MM.1S (cell line): ENCODE measurements at regions not wholly inside any gene's neighbourhood (a gene's known extent, or its start where the extent isn't known, plus 50 kb on each side); places are given as distances from the start of the nearest gene placed in this dataset.

Experiments
- DNase-seq: peaks from one replicate; pipeline ENCODE4 v3.0.0-alpha.2; 2015
- H2AFZ ChIP-seq: fragments of 300-600 bp; sonication (generic); 2 replicates; pipeline ENCODE4 v1.6.0; 2016; ENCODE audit warnings: antibody characterized with exemption, low read length
- H3F3A ChIP-seq: fragments of 300-600 bp; sonication (generic); 2 replicates; pipeline ENCODE4 v1.6.1; 2016; ENCODE audit warnings: mild to moderate bottlenecking, antibody characterized with exemption, low read length, moderate library complexity, mixed read lengths; ENCODE audit not compliant: insufficient read depth
- H3K27ac ChIP-seq: fragments of 300-600 bp; sonication (generic); 2 replicates; pipeline ENCODE4 v1.5.1; 2016; ENCODE audit warnings: mild to moderate bottlenecking, low read length
- H3K27me3 ChIP-seq: fragments of 300-600 bp; sonication (generic); replicated peaks from 2 replicates; pipeline ENCODE4 v1.6.0; 2016; ENCODE audit warnings: low read length; ENCODE audit not compliant: insufficient read depth
- H3K36me3 ChIP-seq: fragments of 300-600 bp; sonication (generic); replicated peaks from 2 replicates; pipeline ENCODE4 v1.6.1; 2016; ENCODE audit warnings: mild to moderate bottlenecking, low read length, mixed read lengths; ENCODE audit not compliant: insufficient read depth
- H3K4me1 ChIP-seq: fragments of 300-600 bp; sonication (generic); 2 replicates; pipeline ENCODE4 v1.6.1; 2016; ENCODE audit warnings: low read length, mixed read lengths
- H3K4me2 ChIP-seq: fragments of 300-600 bp; sonication (generic); 2 replicates; pipeline ENCODE4 v1.6.0; 2016; ENCODE audit warnings: low read depth, low read length
- H3K4me3 ChIP-seq: fragments of 300-600 bp; sonication (generic); 2 replicates; pipeline ENCODE4 v1.5.1; 2016; ENCODE audit warnings: low read length, mixed read lengths
- H3K79me2 ChIP-seq: fragments of 300-600 bp; sonication (generic); 2 replicates; pipeline ENCODE4 v1.6.1; 2016; ENCODE audit warnings: mixed run types, low read length, mixed read lengths
- H3K9ac ChIP-seq: fragments of 300-600 bp; sonication (generic); 2 replicates; pipeline ENCODE4 v1.6.1; 2016; ENCODE audit warnings: low read length, mixed read lengths
- H3K9me2 ChIP-seq: fragments of 300-600 bp; sonication (generic); replicated peaks from 2 replicates; pipeline ENCODE4 v1.6.1; 2016; ENCODE audit warnings: mild to moderate bottlenecking, low read length, mixed read lengths; ENCODE audit not compliant: insufficient read depth
- H3K9me3 ChIP-seq: fragments of 300-600 bp; sonication (generic); replicated peaks from 2 replicates; pipeline ENCODE4 v1.6.1; 2016; ENCODE audit warnings: mild to moderate bottlenecking, low read length, mixed read lengths; ENCODE audit not compliant: insufficient read depth
- H4K20me1 ChIP-seq: fragments of 300-600 bp; sonication (generic); 2 replicates; pipeline ENCODE4 v1.6.1; 2016; ENCODE audit warnings: mild to moderate bottlenecking, low read length, moderate library complexity, mixed read lengths; ENCODE audit not compliant: insufficient read depth
- EZH2 ChIP-seq: fragments of 300-600 bp; sonication (generic); optimal IDR thresholded peaks from 2 replicates; pipeline ENCODE3; 2017; ENCODE audit warnings: low read depth, mild to moderate bottlenecking, antibody characterized with exemption, low read length, mixed read lengths
- EZH2phosphoT487 ChIP-seq: fragments of 300-600 bp; sonication (generic); IDR thresholded peaks from 2 replicates; pipeline ENCODE4 v1.6.1; 2018; ENCODE audit warnings: antibody characterized with exemption, low read length
- TF ChIP-seq, protein P1 (sequence below): fragments of 300-600 bp; sonication (generic); IDR thresholded peaks from 2 replicates; pipeline ENCODE4 v1.5.1; 2016; ENCODE audit warnings: antibody characterized with exemption, low read length, mixed read lengths

DNA sequence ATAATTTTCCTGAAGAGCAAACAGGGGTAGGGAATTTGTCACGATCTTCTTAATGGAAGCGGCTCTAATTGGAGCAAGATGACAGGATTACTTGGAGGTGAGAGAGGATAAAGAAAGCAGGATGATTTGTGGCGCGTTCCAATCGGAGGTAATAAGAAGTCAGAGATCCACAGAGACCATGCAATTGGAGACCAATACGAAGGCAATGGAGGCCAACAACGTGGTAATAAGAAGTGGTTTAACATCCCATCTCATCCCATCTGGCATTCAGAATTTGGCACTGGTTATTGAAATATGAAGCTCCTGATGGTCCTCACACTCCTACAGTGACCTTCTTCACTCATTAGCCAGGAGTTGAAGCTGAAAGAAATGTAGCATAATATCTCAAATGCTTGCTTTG lies 130.6 kb downstream of the DLEU7 start:
- Histone ChIP-seq H2AFZ (no peak overlapping the region), H3K79me2 (no peaks in the 10 kb centered on the region), H3K36me3 (no peaks in the 10 kb centered on the region), H3K27me3 (no peaks in the 10 kb centered on the region), H3K4me1 (0 out of 2 replicates have a peak, but pooled peaks cover 3% of the 10 kb centered on the region), H3K4me2 (no peak overlapping the region), H3K9me3 (no peaks in the 10 kb centered on the region), H3K9me2 (no peaks in the 10 kb centered on the region), H3K27ac (no peak overlapping the region), H4K20me1 (no peaks in the 10 kb centered on the region), H3K9ac (no peak overlapping the region), H3K4me3 (no peak overlapping the region), H3F3A (no peaks in the 10 kb centered on the region)
- no peak for TF ChIP-seq EZH2phosphoT487
- TF ChIP-seq, protein P1, sequence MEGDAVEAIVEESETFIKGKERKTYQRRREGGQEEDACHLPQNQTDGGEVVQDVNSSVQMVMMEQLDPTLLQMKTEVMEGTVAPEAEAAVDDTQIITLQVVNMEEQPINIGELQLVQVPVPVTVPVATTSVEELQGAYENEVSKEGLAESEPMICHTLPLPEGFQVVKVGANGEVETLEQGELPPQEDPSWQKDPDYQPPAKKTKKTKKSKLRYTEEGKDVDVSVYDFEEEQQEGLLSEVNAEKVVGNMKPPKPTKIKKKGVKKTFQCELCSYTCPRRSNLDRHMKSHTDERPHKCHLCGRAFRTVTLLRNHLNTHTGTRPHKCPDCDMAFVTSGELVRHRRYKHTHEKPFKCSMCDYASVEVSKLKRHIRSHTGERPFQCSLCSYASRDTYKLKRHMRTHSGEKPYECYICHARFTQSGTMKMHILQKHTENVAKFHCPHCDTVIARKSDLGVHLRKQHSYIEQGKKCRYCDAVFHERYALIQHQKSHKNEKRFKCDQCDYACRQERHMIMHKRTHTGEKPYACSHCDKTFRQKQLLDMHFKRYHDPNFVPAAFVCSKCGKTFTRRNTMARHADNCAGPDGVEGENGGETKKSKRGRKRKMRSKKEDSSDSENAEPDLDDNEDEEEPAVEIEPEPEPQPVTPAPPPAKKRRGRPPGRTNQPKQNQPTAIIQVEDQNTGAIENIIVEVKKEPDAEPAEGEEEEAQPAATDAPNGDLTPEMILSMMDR: no peak
- TF ChIP-seq EZH2: no peak
- no peak for DNase-seq

DNA sequence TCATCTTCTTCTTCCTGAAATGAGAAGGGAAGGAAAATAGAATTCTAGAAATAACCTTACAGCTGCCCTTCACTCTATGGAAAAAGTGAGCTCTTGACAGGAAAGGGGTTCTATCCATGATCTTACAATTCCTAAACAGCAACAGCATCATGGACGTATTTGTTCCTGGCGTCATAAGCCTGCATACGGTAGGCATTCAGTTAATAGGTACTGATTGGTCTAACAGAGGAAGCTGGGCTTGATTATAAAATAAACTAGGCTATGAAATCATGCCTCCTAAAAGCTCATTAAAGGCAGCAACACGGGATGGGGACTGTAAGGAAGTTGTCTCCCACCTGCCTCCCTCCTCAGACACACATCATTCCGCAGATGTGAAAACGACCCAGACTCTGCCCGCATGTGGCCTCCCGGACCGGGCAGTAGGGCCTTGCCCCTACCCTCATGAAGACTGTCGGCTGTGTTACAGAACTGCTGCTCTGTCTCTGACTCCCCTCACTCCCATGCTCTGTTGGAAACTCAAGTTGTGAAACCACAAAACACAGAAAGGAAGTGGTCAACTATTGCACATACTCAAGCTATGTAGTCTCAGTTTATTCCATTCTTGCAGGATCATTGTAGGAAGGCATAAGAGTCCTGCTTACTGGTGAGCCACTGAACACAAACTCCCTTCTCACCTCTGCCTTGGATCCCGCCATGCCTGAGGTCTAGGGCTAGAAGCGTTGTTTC lies 129.8 kb downstream of the DLEU7 start:
- H3F3A ChIP-seq: no peaks in the 10 kb centered on the region
- H3K36me3 ChIP-seq: no peaks in the 10 kb centered on the region
- no peaks in the 10 kb centered on the region for H3K79me2 ChIP-seq
- no peak overlapping the region for H3K9ac ChIP-seq
- no peak overlapping the region for H3K4me2 ChIP-seq
- TF ChIP-seq, protein P1: no peak
- no peak for TF ChIP-seq EZH2phosphoT487
- no peak for TF ChIP-seq EZH2
- H3K27ac ChIP-seq: no peak overlapping the region
- H3K4me1 ChIP-seq: 0 out of 2 replicates have a peak, but pooled peaks cover 3% of the 10 kb centered on the region
- H3K9me2 ChIP-seq: no peaks in the 10 kb centered on the region
- H3K4me3 ChIP-seq: no peak overlapping the region
- H3K27me3 ChIP-seq: no peaks in the 10 kb centered on the region
- no peak for DNase-seq
- H2AFZ ChIP-seq: no peak overlapping the region
- no peaks in the 10 kb centered on the region for H3K9me3 ChIP-seq
- H4K20me1 ChIP-seq: no peaks in the 10 kb centered on the region

DNA sequence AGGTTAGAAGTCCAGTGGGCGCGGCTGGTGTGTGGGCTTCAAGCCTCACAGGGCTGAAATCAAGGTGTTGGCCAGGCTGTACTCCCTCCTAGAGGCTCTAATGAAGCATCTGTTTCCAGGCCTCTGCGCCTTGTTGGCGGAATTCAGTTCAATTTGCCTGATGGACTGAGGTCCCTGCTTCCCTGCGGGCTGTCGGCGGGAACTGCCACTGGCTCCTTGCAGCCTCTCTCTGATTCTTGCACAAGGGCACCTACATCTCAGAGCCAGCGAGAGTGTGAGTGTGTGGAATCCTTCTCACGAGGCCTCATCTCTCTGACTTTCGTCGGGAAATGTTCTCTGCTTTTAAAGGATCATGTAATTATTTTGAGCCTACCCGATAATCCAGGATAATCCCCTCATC lies 128.6 kb downstream of the DLEU7 start:
- 0 out of 2 replicates have a peak, but pooled peaks cover 3% of the 10 kb centered on the region for H3K4me1 ChIP-seq
- H2AFZ ChIP-seq: no peak overlapping the region
- TF ChIP-seq, protein P1: no peak
- TF ChIP-seq EZH2phosphoT487 (no peak), EZH2 (no peak)
- H3K9ac ChIP-seq: no peak overlapping the region
- H3K36me3 ChIP-seq: no peaks in the 10 kb centered on the region
- no peaks in the 10 kb centered on the region for H4K20me1 ChIP-seq
- H3K27ac ChIP-seq: no peak overlapping the region
- H3K9me3 ChIP-seq: no peaks in the 10 kb centered on the region
- no peaks in the 10 kb centered on the region for H3K9me2 ChIP-seq
- no peak overlapping the region for H3K4me3 ChIP-seq
- H3F3A ChIP-seq: no peaks in the 10 kb centered on the region
- no peak for DNase-seq
- H3K4me2 ChIP-seq: no peak overlapping the region
- no peaks in the 10 kb centered on the region for H3K79me2 ChIP-seq
- H3K27me3 ChIP-seq: no peaks in the 10 kb centered on the region
